ENCODE measurements at regions not wholly inside any gene's neighbourhood (a gene's known extent, or its start where the extent isn't known, plus 50 kb on each side); places are given as distances from the start of the nearest gene placed in this dataset.

- H3K27me3 ChIP-seq, result no peaks in the 10 kb centered on the region
- 84 to 85% methylated on average over 2 of the region's 2 CpGs for WGBS, 2 donors (ENCODE audit: low coverage in 1 of 2)
- TF ChIP-seq EP300 (IDR thresholded peaks at IDR 0.05; ENCODE audit: low read depth) (no peak), CTCF (IDR thresholded peaks at IDR 0.05) (no peak), POLR2A (IDR thresholded peaks at IDR 0.05) (no peak), POLR2AphosphoS5 (IDR thresholded peaks at IDR 0.05) (no peak)
- in situ Hi-C loops (cut with MboI; ENCODE audit: low pct_ligation_motif_present in 1 of 4, low pct_unique_long_range_greater_than_20kb in 1 of 4, low sequenced_read_pairs in 3 of 4), result no loop called here
- H3K36me3 ChIP-seq, result no peaks in the 10 kb centered on the region
- no peaks in the 10 kb centered on the region for H3K9me3 ChIP-seq
- intact Hi-C loops (cut with DNase I; ENCODE audit: low total_unique reads), result no loop called here
- H3K4me3 ChIP-seq, result no peak overlapping the region
- H3K4me1 ChIP-seq, result no peaks in the 10 kb centered on the region
- DNase-seq, result no peak
- no peak overlapping the region for H3K27ac ChIP-seq
These were observed 461.1 kb upstream of the GOT2 start for GRCh38 chr16:59195242-59195641.

- Histone ChIP-seq H3K9me3 (no peaks in the 10 kb centered on the region), H3K4me3 (no peak overlapping the region), H3K4me1 (no peaks in the 10 kb centered on the region), H3K36me3 (no peaks in the 10 kb centered on the region), H3K27ac (no peak overlapping the region), H3K27me3 (no peaks in the 10 kb centered on the region)
- no peak for DNase-seq
- intact Hi-C loops (cut with DNase I; ENCODE audit: low total_unique reads), result no loop called here
- WGBS, 2 donors (ENCODE audit: low coverage in 1 of 2), result 93 to 100% methylated on average over 2 of the region's 2 CpGs
- TF ChIP-seq EP300 (IDR thresholded peaks at IDR 0.05; ENCODE audit: low read depth), result no peak
- in situ Hi-C loops (cut with MboI; ENCODE audit: low pct_ligation_motif_present in 1 of 4, low pct_unique_long_range_greater_than_20kb in 1 of 4, low sequenced_read_pairs in 3 of 4), result no loop called here
These were observed 459.5 kb upstream of the GOT2 start for GRCh38 chr16:59193637-59194036.

- WGBS, 2 donors (ENCODE audit: low coverage in 1 of 2), result 40 to 63% methylated on average over 4 to 6 of the region's 6 CpGs
- in situ Hi-C loops (cut with MboI; ENCODE audit: low pct_ligation_motif_present in 1 of 4, low pct_unique_long_range_greater_than_20kb in 1 of 4, low sequenced_read_pairs in 3 of 4), result no loop called here
- Histone ChIP-seq H3K27ac (no peak overlapping the region), H3K4me3 (no peak overlapping the region), H3K9me3 (no peaks in the 10 kb centered on the region), H3K27me3 (no peaks in the 10 kb centered on the region), H3K4me1 (no peaks in the 10 kb centered on the region), H3K36me3 (no peaks in the 10 kb centered on the region)
- intact Hi-C loops (cut with DNase I; ENCODE audit: low total_unique reads), result no loop called here
- DNase-seq, result no peak
- TF ChIP-seq POLR2AphosphoS5 (IDR thresholded peaks at IDR 0.05) (no peak), EP300 (IDR thresholded peaks at IDR 0.05; ENCODE audit: low read depth) (no peak), CTCF (IDR thresholded peaks at IDR 0.05) (peak in 1 of 5 experiments; percentile 18), POLR2A (IDR thresholded peaks at IDR 0.05) (no peak)
These were observed 458.6 kb upstream of the GOT2 start for GRCh38 chr16:59192551-59193199.

GRCh38 chr16:59190731-59191130 lies 456.6 kb upstream of the GOT2 start:
- TF ChIP-seq EP300 (IDR thresholded peaks at IDR 0.05; ENCODE audit: low read depth) (no peak), POLR2A (IDR thresholded peaks at IDR 0.05) (no peak), CTCF (IDR thresholded peaks at IDR 0.05) (no peak), POLR2AphosphoS5 (IDR thresholded peaks at IDR 0.05) (no peak)
- in situ Hi-C loops (cut with MboI; ENCODE audit: low pct_ligation_motif_present in 1 of 4, low pct_unique_long_range_greater_than_20kb in 1 of 4, low sequenced_read_pairs in 3 of 4), result no loop called here
- intact Hi-C loops (cut with DNase I; ENCODE audit: low total_unique reads), result no loop called here

GRCh38 chr16:59188029-59188428 lies 453.9 kb upstream of the GOT2 start:
- no peaks in the 10 kb centered on the region for H3K36me3 ChIP-seq
- no peaks in the 10 kb centered on the region for H3K4me1 ChIP-seq
- 65 to 67% methylated on average over 2 to 3 of the region's 3 CpGs for WGBS, 2 donors (ENCODE audit: low coverage in 1 of 2)
- intact Hi-C loops (cut with DNase I; ENCODE audit: low total_unique reads) (no loop called here), in situ Hi-C loops (cut with MboI; ENCODE audit: low pct_ligation_motif_present in 1 of 4, low pct_unique_long_range_greater_than_20kb in 1 of 4, low sequenced_read_pairs in 3 of 4) (no loop called here)
- H3K4me3 ChIP-seq, result no peak overlapping the region
- H3K27me3 ChIP-seq, result no peaks in the 10 kb centered on the region
- DNase-seq, result no peak
- H3K27ac ChIP-seq, result no peak overlapping the region
- H3K9me3 ChIP-seq, result no peaks in the 10 kb centered on the region
- TF ChIP-seq CTCF (IDR thresholded peaks at IDR 0.05) (no peak), POLR2A (IDR thresholded peaks at IDR 0.05) (no peak), POLR2AphosphoS5 (IDR thresholded peaks at IDR 0.05) (no peak), EP300 (IDR thresholded peaks at IDR 0.05; ENCODE audit: low read depth) (no peak)

More at GRCh38 chr16:59190731-59191130, 456.6 kb upstream of the GOT2 start:
- Histone ChIP-seq H3K27me3 (no peaks in the 10 kb centered on the region), H3K36me3 (no peaks in the 10 kb centered on the region), H3K27ac (no peak overlapping the region), H3K4me1 (no peaks in the 10 kb centered on the region), H3K9me3 (no peaks in the 10 kb centered on the region), H3K4me3 (no peak overlapping the region)
- no peak for DNase-seq
